Pancreas (tissue), 10 donors: ENCODE measurements at regions not wholly inside any gene's neighbourhood (a gene's known extent, or its start where the extent isn't known, plus 50 kb on each side); places are given as distances from the start of the nearest gene placed in this dataset.
A peak's percentile ranks its signal among the peaks of the same experiment; 100 is the strongest.

ENCODE experiments used
- ATAC-seq, 4 donors: fragments of 200-7000 bp; cut with Tn5 transposase; one replicate each; pipeline versions ENCODE4 v1.8.0 to v1.9.1; 2020; ENCODE audit warnings: mild to moderate bottlenecking in 4 of 4, moderate library complexity in 4 of 4
- DNase-seq, 6 donors: peaks; one replicate each; pipeline ENCODE4 v3.0.0-alpha.2; 2020
- FAIRE-seq: peaks from 2 replicates; lab custom pipeline; 2012; peaks lifted over from hg19 to GRCh38; lab: Jason Lieb, UNC
- H3K27ac ChIP-seq, 4 donors: fragments of 200-600 bp; sonication (generic); 1 replicate in 3 of 4; 2 replicates in 1 of 4; pipeline versions ENCODE4 v1.5.0 to v1.8.0; 2020
- H3K27me3 ChIP-seq, 4 donors: fragments of 200-600 bp; one replicate each; pipeline ENCODE4 v1.8.0; 2021
- H3K36me3 ChIP-seq, 3 donors: fragments of 200-600 bp; sonication (generic) in 1 of 3; one replicate each; pipeline versions ENCODE4 v1.5.0 to v1.8.0; 2020 to 2021
- H3K4me1 ChIP-seq, 3 donors: fragments of 200-600 bp; one replicate each; pipeline ENCODE4 v1.8.0; 2021
- H3K4me3 ChIP-seq, 4 donors: fragments of 200-600 bp; sonication (generic) in 2 of 4; one replicate each; pipeline versions ENCODE4 v1.5.0 to v1.8.0; 2020 to 2021
- H3K9me3 ChIP-seq, 4 donors: fragments of 200-600 bp; one replicate each; pipeline ENCODE4 v1.8.0; 2021
- CTCF ChIP-seq, 4 donors: fragments of 200-600 bp; sonication (generic) in 3 of 4; IDR thresholded peaks; one replicate each; pipeline versions ENCODE4 v1.5.0 to v1.8.0; 2021; ENCODE audit warnings: antibody characterized with exemption in 4 of 4
- WGBS, 2 donors: extraction: QIAGEN DNeasy Blood & Tissue Kit; methylation state at CpG; one replicate each; pipeline ENCODE4 v1.1.7; 2013; 5-methylcytosine and 5-hydroxymethylcytosine counted together
- intact Hi-C, 3 donors: fragments of 100-400 bp; cut with DNase I; formaldehyde crosslinking; loops; one replicate each; pipeline versions ENCODE4 v1.11.1 to v1.14.2; 2022
- donor health status: healthy with polysubstance abuse.
- donor health status: DM: no; HTN: no; CAD: no; lungs with moderate emphysema.
- donor health status: DM: no; HTN: no; CAD: no.
- donor health status: control.
- donor health status: control.
- donor health status: Bipolar disorder and iron deficiency.
- donor health status: DM: yes; HTN: yes; CAD: no.
- donor health status: DM: no; HTN: no; CAD: no.
- donor health status: DM: no; HTN: no; CAD: no.
- donor health status: DM: yes; HTN: yes; CAD: no.

- Histone ChIP-seq H3K4me3 (no peak overlapping the region), H3K9me3 (no peaks in the 10 kb centered on the region), H3K27me3 (no peaks in the 10 kb centered on the region), H3K4me1 (no peaks in the 10 kb centered on the region), H3K27ac (no peak overlapping the region), H3K36me3 (no peaks in the 10 kb centered on the region)
- FAIRE-seq (no peak), DNase-seq (no peak), ATAC-seq (no peak)
- TF ChIP-seq CTCF (IDR thresholded peaks at IDR 0.05): no peak
- intact Hi-C loops: no loop called here
- 43 to 57% methylated on average over 1 of the region's 1 CpG for WGBS, 2 donors
Measured at GRCh38 chr1:193681422-193681821, 495.0 kb upstream of the B3GALT2 start.

- Histone ChIP-seq H3K9me3 (no peaks in the 10 kb centered on the region), H3K27ac (no peak overlapping the region), H3K27me3 (no peaks in the 10 kb centered on the region), H3K36me3 (no peaks in the 10 kb centered on the region), H3K4me3 (no peak overlapping the region), H3K4me1 (no peaks in the 10 kb centered on the region)
- ATAC-seq: no peak
- intact Hi-C loops: no loop called here
- DNase-seq: no peak
- no peak for TF ChIP-seq CTCF (IDR thresholded peaks at IDR 0.05)
- FAIRE-seq: no peak
- 28 to 53% methylated on average over 2 of the region's 2 CpGs for WGBS, 2 donors
Measured at GRCh38 chr1:193680924-193681316, 494.5 kb upstream of the B3GALT2 start.

- Histone ChIP-seq H3K36me3 (no peaks in the 10 kb centered on the region), H3K27ac (no peak overlapping the region), H3K4me1 (no peaks in the 10 kb centered on the region), H3K27me3 (no peaks in the 10 kb centered on the region), H3K4me3 (no peak overlapping the region), H3K9me3 (no peaks in the 10 kb centered on the region)
- WGBS, 2 donors: 0 to 6% methylated on average over 1 of the region's 1 CpG
- no peak for DNase-seq
- no peak for FAIRE-seq
- intact Hi-C loops: no loop called here
- ATAC-seq: peak in 2 of 4 donors; percentile 23 to 28
- TF ChIP-seq CTCF (IDR thresholded peaks at IDR 0.05): no peak
Measured at GRCh38 chr1:193680247-193680923, 494.0 kb upstream of the B3GALT2 start.

GRCh38 chr1:193677874-193678273 is 491.5 kb upstream of the B3GALT2 start:
- Histone ChIP-seq H3K36me3 (no peaks in the 10 kb centered on the region), H3K4me1 (no peaks in the 10 kb centered on the region), H3K27me3 (no peaks in the 10 kb centered on the region), H3K27ac (no peak overlapping the region), H3K4me3 (no peak overlapping the region), H3K9me3 (no peaks in the 10 kb centered on the region)
- DNase-seq (no peak), ATAC-seq (no peak), FAIRE-seq (no peak)
- intact Hi-C loops: no loop called here
- no peak for TF ChIP-seq CTCF (IDR thresholded peaks at IDR 0.05)
- 54% methylated on average over 3 of the region's 3 CpGs for WGBS, 2 donors

- no peak overlapping the region for H3K27ac ChIP-seq
Measured at GRCh38 chr1:193676996-193677549, 490.7 kb upstream of the B3GALT2 start.

More at GRCh38 chr1:193676996-193677549, 490.7 kb upstream of the B3GALT2 start:
- Histone ChIP-seq H3K27me3 (no peaks in the 10 kb centered on the region), H3K9me3 (no peaks in the 10 kb centered on the region), H3K36me3 (no peaks in the 10 kb centered on the region), H3K4me3 (no peak overlapping the region), H3K4me1 (no peaks in the 10 kb centered on the region)
- DNase-seq: no peak
- WGBS, 2 donors: 39 to 67% methylated on average over 2 of the region's 2 CpGs
- intact Hi-C loops: no loop called here
- no peak for TF ChIP-seq CTCF (IDR thresholded peaks at IDR 0.05)
- ATAC-seq: no peak
- no peak for FAIRE-seq
